WTC11 (cell line): ENCODE measurements at regions not wholly inside any gene's neighbourhood (a gene's known extent, or its start where the extent isn't known, plus 50 kb on each side); places are given as distances from the start of the nearest gene placed in this dataset.
A peak's percentile ranks its signal among the peaks of the same experiment; 100 is the strongest.

ENCODE experiments used
- ATAC-seq: fragments of 200-7000 bp; cut with Tn5 transposase; 2 replicates; pipeline ENCODE4 v1.10.0; 2021; ENCODE audit warnings: mild to moderate bottlenecking, moderate library complexity
- CTCF ChIA-PET: fragments of 300-600 bp; sonication (Branson Sonifier 250); formaldehyde crosslinking; loops from one replicate; lab custom pipeline; 2021; ENCODE audit warnings: antibody characterized with exemption; lab: Charles Lee
- POLR2A ChIA-PET: fragments of 350-600 bp; sonication (Branson Sonifier 250); formaldehyde crosslinking; loops from one replicate; lab custom pipeline; 2021; ENCODE audit warnings: antibody characterized with exemption; lab: Charles Lee
- DNase-seq: peaks from one replicate; pipeline ENCODE4 v3.0.0; 2021; ENCODE audit warnings: low spot score
- H3K27ac Mint-ChIP-seq: 2 replicates; pipeline ENCODE4 v1.8.0; 2021; ENCODE audit warnings: mixed read lengths
- H3K27me3 Mint-ChIP-seq: 2 replicates; pipeline ENCODE4 v1.8.0; 2021; ENCODE audit warnings: low read depth, mild to moderate bottlenecking, moderate library complexity, mixed read lengths
- H3K36me3 Mint-ChIP-seq: 2 replicates; pipeline ENCODE4 v1.8.0; 2021; ENCODE audit warnings: mixed read lengths
- H3K4me1 Mint-ChIP-seq: 2 replicates; pipeline ENCODE4 v1.8.0; 2022; ENCODE audit warnings: mixed read lengths
- H3K4me3 Mint-ChIP-seq: 2 replicates; pipeline ENCODE4 v1.8.0; 2021; ENCODE audit warnings: mild to moderate bottlenecking, moderate library complexity, mixed read lengths
- H3K9me3 Mint-ChIP-seq: 2 replicates; pipeline ENCODE4 v1.8.0; 2021; ENCODE audit warnings: mixed read lengths
- ATF6 ChIP-seq: sonication (generic); formaldehyde crosslinking; IDR thresholded peaks from 2 replicates; pipeline ENCODE4 v1.8.1; 2023; ENCODE audit warnings: mild to moderate bottlenecking, missing genetic modification reagents
- CDX4 ChIP-seq: fragments of 250-450 bp; sonication (Bioruptor Pico); IDR thresholded peaks from 2 replicates; pipeline ENCODE4 v1.9.0; 2021; ENCODE audit warnings: moderate library complexity, mild to moderate bottlenecking, inconsistent platforms, borderline replicate concordance
- CTCF ChIP-seq: fragments of 200-600 bp; IDR thresholded peaks from 2 replicates; pipeline ENCODE4 v1.8.0; 2022; ENCODE audit warnings: antibody characterized with exemption
- FOXP1 ChIP-seq: sonication (generic); formaldehyde crosslinking; IDR thresholded peaks from 2 replicates; pipeline ENCODE4 v1.8.0; 2022; ENCODE audit warnings: missing genetic modification reagents, mild to moderate bottlenecking, moderate library complexity, borderline replicate concordance
- GABPB1 ChIP-seq: sonication (generic); formaldehyde crosslinking; IDR thresholded peaks from 2 replicates; pipeline ENCODE4 v1.8.1; 2023; ENCODE audit warnings: mild to moderate bottlenecking, missing genetic modification reagents
- HMGA2 ChIP-seq: fragments of 250-450 bp; sonication (Bioruptor Pico); IDR thresholded peaks from 2 replicates; pipeline ENCODE4 v1.4.0; 2021; ENCODE audit warnings: mild to moderate bottlenecking, moderate library complexity
- HMGXB4 ChIP-seq: sonication (generic); formaldehyde crosslinking; IDR thresholded peaks from 2 replicates; pipeline ENCODE4 v1.8.1; 2023; ENCODE audit warnings: mild to moderate bottlenecking, moderate library complexity, missing genetic modification reagents
- KAT7 ChIP-seq: sonication (generic); formaldehyde crosslinking; IDR thresholded peaks from 2 replicates; pipeline ENCODE4 v1.8.1; 2023; ENCODE audit warnings: missing genetic modification reagents, mild to moderate bottlenecking, borderline replicate concordance
- MXD4 ChIP-seq: fragments of 250-450 bp; sonication (Bioruptor Pico); IDR thresholded peaks from 2 replicates; pipeline ENCODE4 v1.8.0; 2021; ENCODE audit warnings: mild to moderate bottlenecking, moderate library complexity, borderline replicate concordance
- NR3C1 ChIP-seq: sonication (generic); formaldehyde crosslinking; conservative IDR thresholded peaks from 2 replicates; pipeline ENCODE4 v1.8.1; 2023; ENCODE audit warnings: low read depth, mild to moderate bottlenecking, missing genetic modification reagents
- PRDM15 ChIP-seq: sonication (generic); formaldehyde crosslinking; IDR thresholded peaks from 2 replicates; pipeline ENCODE4 v1.8.0; 2022; ENCODE audit warnings: missing genetic modification reagents
- USF1 ChIP-seq: sonication (generic); formaldehyde crosslinking; IDR thresholded peaks from 2 replicates; pipeline ENCODE4 v1.8.0; 2022; ENCODE audit warnings: mild to moderate bottlenecking, missing genetic modification reagents
- USF2 ChIP-seq: sonication (generic); formaldehyde crosslinking; IDR thresholded peaks from 2 replicates; pipeline ENCODE4 v1.8.1; 2023; ENCODE audit warnings: mild to moderate bottlenecking, missing genetic modification reagents, moderate library complexity
- ZNF317 ChIP-seq: sonication (generic); formaldehyde crosslinking; IDR thresholded peaks from 2 replicates; pipeline ENCODE4 v1.8.1; 2023; ENCODE audit warnings: low read depth, mild to moderate bottlenecking, moderate library complexity, missing genetic modification reagents, borderline replicate concordance
- ZNF512 ChIP-seq: sonication (generic); formaldehyde crosslinking; IDR thresholded peaks from 2 replicates; pipeline ENCODE4 v1.8.1; 2022; ENCODE audit warnings: missing genetic modification reagents, borderline replicate concordance
- ZNF532 ChIP-seq: fragments of 250-450 bp; sonication (Bioruptor Pico); IDR thresholded peaks from 2 replicates; pipeline ENCODE4 v1.9.0; 2021; ENCODE audit warnings: mild to moderate bottlenecking, borderline replicate concordance

- Mint-ChIP-seq H3K9me3 (no peaks in the 10 kb centered on the region), H3K27ac (no peak overlapping the region), H3K4me1 (no peaks in the 10 kb centered on the region), H3K27me3 (peaks cover 3% of the 10 kb centered on the region), H3K36me3 (no peaks in the 10 kb centered on the region), H3K4me3 (no peak overlapping the region)
- peak; percentile 76 for TF ChIP-seq USF2
- TF ChIP-seq ZNF532: no peak
- TF ChIP-seq NR3C1 (CRISPR knock-in tag): no peak
- TF ChIP-seq FOXP1 (CRISPR knock-in tag): no peak
- TF ChIP-seq GABPB1 (CRISPR knock-in tag): no peak
- no peak for TF ChIP-seq ATF6
- no peak for TF ChIP-seq ZNF512
- TF ChIP-seq KAT7: no peak
- no peak for TF ChIP-seq HMGXB4 (CRISPR knock-in tag)
- no peak for TF ChIP-seq MXD4 (CRISPR knock-in tag)
- no peak for TF ChIP-seq CDX4 (CRISPR knock-in tag)
- no peak for TF ChIP-seq ZNF317 (CRISPR knock-in tag)
- TF ChIP-seq PRDM15 (CRISPR knock-in tag): no peak
- TF ChIP-seq USF1: peak; percentile 64
- peak; percentile 36; the same call in 1 of the 2 replicates for TF ChIP-seq CTCF
- no peak for TF ChIP-seq HMGA2 (CRISPR knock-in tag)
- DNase-seq (peak; percentile 78), ATAC-seq (peak; percentile 97)
- ChIA-PET CTCF (interaction anchor here (0.5 to 3.6 kb wide), 39 partner anchors 8 to 672 kb away, joined by 3 to 40 read pairs (median 4); no protein-coding TSS in a partner anchor), POLR2A (interaction anchor here (0.6 kb wide), 1 partner anchor 1509 kb away, joined by 3 read pairs; no protein-coding TSS in a partner anchor)
Observed at GRCh38 chr17:33674685-33675084, 381.6 kb upstream of the ASIC2 start.
